ENCODE measurements at regions not wholly inside any gene's neighbourhood (a gene's known extent, or its start where the extent isn't known, plus 50 kb on each side); places are given as distances from the start of the nearest gene placed in this dataset.

GRCh38 chr5:84480873-84481637, 96.4 kb upstream of the EDIL3 start (continued):
- TF ChIP-seq CHD7 (IDR thresholded peaks at IDR 0.05; ENCODE audit: insufficient replicate concordance, low read length) (peak; percentile 97), SAP30 (IDR thresholded peaks at IDR 0.05; ENCODE audit: insufficient read depth, insufficient replicate concordance, low read length) (no peak), BCL11A (IDR thresholded peaks at IDR 0.05; ENCODE audit: low read depth in 2 of 2, low read length in 2 of 2) (peak; percentile 72 to 80), BRCA1 (IDR thresholded peaks at IDR 0.05; ENCODE audit: low read depth, low read length) (0 out of 2 replicates have a peak, but pooled peaks have one; percentile 5), TCF12 (IDR thresholded peaks at IDR 0.05; ENCODE audit: low read depth, low read length) (peak; percentile 74; the same call in 1 of the 2 replicates), CTBP2 (IDR thresholded peaks at IDR 0.05; ENCODE audit: borderline replicate concordance, insufficient read depth, insufficient read length, low read length) (no peak), KDM1A (IDR thresholded peaks at IDR 0.05; ENCODE audit: borderline replicate concordance, low read length) (0 out of 2 replicates have a peak, but pooled peaks have one; percentile 33), TAF7 (optimal IDR thresholded peaks at IDR 0.05; ENCODE audit: borderline replicate concordance, low read depth, low read length) (no peak), CREB1 (IDR thresholded peaks at IDR 0.05) (peak; percentile 38; the same call in 1 of the 2 replicates)
- TF ChIP-seq, protein P1, sequence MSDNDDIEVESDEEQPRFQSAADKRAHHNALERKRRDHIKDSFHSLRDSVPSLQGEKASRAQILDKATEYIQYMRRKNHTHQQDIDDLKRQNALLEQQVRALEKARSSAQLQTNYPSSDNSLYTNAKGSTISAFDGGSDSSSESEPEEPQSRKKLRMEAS (IDR thresholded peaks at IDR 0.05), result peak; percentile 37; the same call in 1 of the 2 replicates

All from H1 (cell line).